Panc1 (cell line): ENCODE measurements at regions not wholly inside any gene's neighbourhood (a gene's known extent, or its start where the extent isn't known, plus 50 kb on each side); places are given as distances from the start of the nearest gene placed in this dataset.

ENCODE experiments used
- ATAC-seq: fragments of 200-7000 bp; cut with Tn5 transposase; 2 replicates; pipeline ENCODE4 v1.9.1; 2020; ENCODE audit warnings: mild to moderate bottlenecking, moderate library complexity
- BruUV-seq: library from RNA; stranded (reverse); fragments of 400-500 nt; replicated peaks from 2 replicates; lab custom pipeline; 2021; lab: Mats Ljungman, UMichigan
- CTCF ChIA-PET: fragments of 300-600 bp; sonication (Branson Sonifier 250); formaldehyde crosslinking; loops from one replicate; lab custom pipeline; 2022; ENCODE audit warnings: antibody characterized with exemption; lab: Charles Lee
- POLR2A ChIA-PET: fragments of 300-600 bp; sonication (Branson Sonifier 250); formaldehyde crosslinking; loops from one replicate; lab custom pipeline; 2022; ENCODE audit warnings: antibody characterized with exemption; lab: Charles Lee
- DNase-seq: peaks from one replicate; pipeline ENCODE4 v3.0.0-alpha.2; 2010; ENCODE audit warnings: low read depth, low spot score
- H3K27ac ChIP-seq: 2 replicates; pipeline ENCODE4 v1.5.1; 2011; ENCODE audit warnings: mild to moderate bottlenecking, low read length, inconsistent platforms
- H3K27me3 ChIP-seq: fragments of 200-500 bp; sonication (Bioruptor generic); 2 replicates; pipeline ENCODE4 v1.6.0; 2014; ENCODE audit warnings: low read length, inconsistent platforms; ENCODE audit not compliant: control insufficient read depth, insufficient read depth
- H3K36me3 ChIP-seq: fragments of 200-500 bp; sonication (Bioruptor generic); 2 replicates; pipeline ENCODE4 v1.5.1; 2014; ENCODE audit warnings: inconsistent platforms, mild to moderate bottlenecking, low read length, moderate library complexity; ENCODE audit not compliant: control insufficient read depth, insufficient read depth
- H3K4me1 ChIP-seq: 2 replicates; pipeline ENCODE4 v1.5.1; 2011; ENCODE audit warnings: inconsistent platforms, mild to moderate bottlenecking, low read length, moderate library complexity; ENCODE audit not compliant: control insufficient read depth, insufficient read depth
- H3K4me3 ChIP-seq, 2 experiments: 2 replicates each; pipeline ENCODE4 v1.5.1; 2011 to 2012; ENCODE audit warnings: low read depth in 2 of 2, low read length in 2 of 2, mild to moderate bottlenecking in 2 of 2, inconsistent platforms in 1 of 2, moderate library complexity in 1 of 2
- H3K9me3 ChIP-seq: fragments of 200-500 bp; sonication (Bioruptor generic); 2 replicates; pipeline ENCODE4 v1.5.1; 2014; ENCODE audit warnings: low read depth, mild to moderate bottlenecking, inconsistent platforms, low read length, moderate library complexity; ENCODE audit not compliant: control insufficient read depth, insufficient read depth
- CTCF ChIP-seq: fragments of 450-650 bp; IDR thresholded peaks from 2 replicates; pipeline ENCODE4 v1.5.1; 2017; ENCODE audit warnings: mild to moderate bottlenecking
- POLR2AphosphoS5 ChIP-seq: IDR thresholded peaks from 2 replicates; pipeline ENCODE4 v1.6.1; 2012; ENCODE audit warnings: mild to moderate bottlenecking, low read depth, low read length, moderate library complexity
- REST ChIP-seq, 2 experiments: IDR thresholded peaks; 2 replicates each; pipeline ENCODE4 v1.6.1; 2011 to 2012; ENCODE audit warnings: low read depth in 2 of 2, control low read depth in 1 of 2, low read length in 1 of 2, mild to moderate bottlenecking in 1 of 2, moderate library complexity in 1 of 2; ENCODE audit not compliant: insufficient read depth in 1 of 2
- SIN3A ChIP-seq: IDR thresholded peaks from 2 replicates; pipeline ENCODE4 v1.6.1; 2012; ENCODE audit warnings: low read depth, mild to moderate bottlenecking, low read length, moderate library complexity, borderline replicate concordance; ENCODE audit not compliant: insufficient read depth
- TCF7L2 ChIP-seq: IDR thresholded peaks from 2 replicates; pipeline ENCODE4 v1.6.1; 2011; ENCODE audit warnings: mild to moderate bottlenecking, low read depth, low read length, inconsistent platforms
- in situ Hi-C: cut with HindIII; loops from 2 replicates; pipeline ENCODE4 v1.10.0; 2016; ENCODE audit warnings: low sequenced_read_pairs, low pct_unique_long_range_greater_than_20kb
- intact Hi-C: fragments of 100-400 bp; cut with micrococcal nuclease; formaldehyde crosslinking; loops from one replicate; pipeline ENCODE4 v1.10.0; 2022; ENCODE audit not compliant: unreplicated experiment

- no TSS peak for BruUV-seq
- ATAC-seq (no peak), DNase-seq (no peak)
- no peak for TF ChIP-seq CTCF
- no peak for TF ChIP-seq SIN3A
- TF ChIP-seq TCF7L2, result no peak
- TF ChIP-seq REST (IDR thresholded peaks at IDR 0.05; ENCODE audit: insufficient read depth in 1 of 2, low read depth in 2 of 2, low read length in 1 of 2), result no peak
- TF ChIP-seq POLR2AphosphoS5, result no peak
- H3K27me3 ChIP-seq, result no peaks in the 10 kb centered on the region
- ChIA-PET CTCF (no interaction called here), POLR2A (no interaction called here)
- H3K27ac ChIP-seq, result no peak overlapping the region
- no peaks in the 10 kb centered on the region; the same call in 1 of the 2 replicates for H3K9me3 ChIP-seq
- intact Hi-C loops (no loop called here), in situ Hi-C loops (no loop called here)
- no peaks in the 10 kb centered on the region for H3K4me1 ChIP-seq
- no peak overlapping the region for H3K4me3 ChIP-seq
- H3K36me3 ChIP-seq, result no peaks in the 10 kb centered on the region
Measured at GRCh38 chr6:126464245-126464644, 124.3 kb downstream of the CENPW start.

GRCh38 chr6:126475449-126475848 lies 135.5 kb downstream of the CENPW start:
- Histone ChIP-seq H3K9me3 (no peaks in the 10 kb centered on the region), H3K27ac (no peak overlapping the region), H3K4me1 (no peaks in the 10 kb centered on the region), H3K4me3 (no peak overlapping the region), H3K27me3 (no peaks in the 10 kb centered on the region), H3K36me3 (no peaks in the 10 kb centered on the region)
- ChIA-PET CTCF (interaction anchor here (0.5 kb wide), 1 partner anchor 337 kb away, joined by 4 read pairs; no protein-coding TSS in a partner anchor), POLR2A (no interaction called here)
- no peak for DNase-seq
- in situ Hi-C loops (no loop called here), intact Hi-C loops (no loop called here)
- no peak for ATAC-seq
- TF ChIP-seq POLR2AphosphoS5 (no peak), REST (IDR thresholded peaks at IDR 0.05; ENCODE audit: insufficient read depth in 1 of 2, low read depth in 2 of 2, low read length in 1 of 2) (no peak), SIN3A (no peak), TCF7L2 (no peak), CTCF (no peak)
- no TSS peak for BruUV-seq
